Tibial nerve (tissue), 4 donors: ENCODE measurements at regions not wholly inside any gene's neighbourhood (a gene's known extent, or its start where the extent isn't known, plus 50 kb on each side); places are given as distances from the start of the nearest gene placed in this dataset.
"Not testable (repeated sequence)": the region's sequence is repeated elsewhere in the genome, so short reads cannot be mapped to it uniquely, and the experiment has no call there.

Source experiments
- DNase-seq, 2 donors: peaks; one replicate each; pipeline ENCODE4 v3.0.0-alpha.2; 2019; ENCODE audit warnings: low spot score in 2 of 2
- H3K27ac ChIP-seq, 4 donors: fragments of 200-600 bp; sonication (generic) in 3 of 4; one replicate each; pipeline ENCODE4 v1.5.1; 2017 to 2019; ENCODE audit warnings: mild to moderate bottlenecking in 1 of 4
- H3K27me3 ChIP-seq, 2 donors: fragments of 200-600 bp; sonication (generic) in 1 of 2; one replicate each; pipeline versions ENCODE4 v1.5.1 to v1.6.0; 2017 to 2019
- H3K36me3 ChIP-seq, 3 donors: fragments of 200-600 bp; sonication (generic); one replicate each; pipeline ENCODE4 v1.5.1; 2018 to 2019
- H3K4me1 ChIP-seq, 4 donors: fragments of 200-600 bp; sonication (generic) in 3 of 4; one replicate each; pipeline ENCODE4 v1.5.1; 2017 to 2019
- H3K4me3 ChIP-seq, 4 donors: fragments of 200-600 bp; sonication (generic) in 3 of 4; one replicate each; pipeline ENCODE4 v1.5.1; 2017 to 2019; ENCODE audit warnings: mild to moderate bottlenecking in 1 of 4, moderate library complexity in 1 of 4
- H3K9me3 ChIP-seq, 4 donors: fragments of 200-600 bp; sonication (generic) in 3 of 4; one replicate each; pipeline ENCODE4 v1.5.1; 2017 to 2019
- CTCF ChIP-seq, 5 experiments: fragments of 200-600 bp in 3 of 5; fragments of 450-650 bp in 2 of 5; sonication (generic) in 3 of 5; IDR thresholded peaks; one replicate each; pipeline ENCODE4 v1.5.1; 2016 to 2019; ENCODE audit warnings: antibody characterized with exemption in 5 of 5, mild to moderate bottlenecking in 3 of 5, moderate library complexity in 2 of 5
- EP300 ChIP-seq, 2 donors: sonication (generic); formaldehyde crosslinking; IDR thresholded peaks; one replicate each; pipeline ENCODE4 v1.6.1; 2017; ENCODE audit warnings: antibody characterized with exemption in 2 of 2, mild to moderate bottlenecking in 1 of 2
- POLR2A ChIP-seq, 2 donors: fragments of 450-650 bp; IDR thresholded peaks; one replicate each; pipeline ENCODE4 v1.6.1; 2017; ENCODE audit warnings: antibody characterized with exemption in 2 of 2, mild to moderate bottlenecking in 2 of 2, moderate library complexity in 2 of 2
- WGBS, 2 donors: methylation state at CpG; one replicate each; pipeline ENCODE4 v1.1.5; 2018; 5-methylcytosine and 5-hydroxymethylcytosine counted together

- no peak for DNase-seq
- no peak for TF ChIP-seq CTCF (IDR thresholded peaks at IDR 0.05)
- TF ChIP-seq EP300 (IDR thresholded peaks at IDR 0.05), result no peak
- no peak for TF ChIP-seq POLR2A (IDR thresholded peaks at IDR 0.05)
- 75 to 78% methylated on average over 2 of the region's 2 CpGs for WGBS, 2 donors
- Histone ChIP-seq H3K4me1 (no peaks in the 10 kb centered on the region), H3K36me3 (no peaks in the 10 kb centered on the region), H3K27ac (no peak overlapping the region), H3K4me3 (no peak overlapping the region), H3K27me3 (no peaks in the 10 kb centered on the region), H3K9me3 (peaks cover 0 to 4% (median 0%) of the 10 kb centered on the region in 4 donors)
Observed at GRCh38 chr2:53314718-53315117, 452.9 kb upstream of the CHAC2 start.

GRCh38 chr2:53313644-53314043 is 454.0 kb upstream of the CHAC2 start:
- not testable (repeated sequence) for H3K9me3 ChIP-seq, H3K27me3 ChIP-seq, DNase-seq, H3K4me1 ChIP-seq, H3K36me3 ChIP-seq, H3K27ac ChIP-seq, H3K4me3 ChIP-seq
- 88 to 90% methylated on average over 4 of the region's 4 CpGs for WGBS, 2 donors

- 75 to 83% methylated on average over 5 of the region's 5 CpGs for WGBS, 2 donors
- TF ChIP-seq POLR2A (IDR thresholded peaks at IDR 0.05) (no peak), CTCF (IDR thresholded peaks at IDR 0.05) (no peak), EP300 (IDR thresholded peaks at IDR 0.05) (no peak)
- Histone ChIP-seq H3K27me3 (no peaks in the 10 kb centered on the region), H3K27ac (no peak overlapping the region), H3K4me1 (no peaks in the 10 kb centered on the region), H3K9me3 (peaks cover 0 to 4% (median 0%) of the 10 kb centered on the region in 4 donors), H3K36me3 (no peaks in the 10 kb centered on the region), H3K4me3 (no peak overlapping the region)
- no peak for DNase-seq
Observed at GRCh38 chr2:53312721-53313120, 454.9 kb upstream of the CHAC2 start.

GRCh38 chr2:53312181-53312580 is 455.4 kb upstream of the CHAC2 start:
- no peak for DNase-seq
- TF ChIP-seq POLR2A (IDR thresholded peaks at IDR 0.05), result no peak
- no peak for TF ChIP-seq CTCF (IDR thresholded peaks at IDR 0.05)
- no peak for TF ChIP-seq EP300 (IDR thresholded peaks at IDR 0.05)
- H3K9me3 ChIP-seq, result peaks cover 0 to 4% (median 0%) of the 10 kb centered on the region in 4 donors
- no peaks in the 10 kb centered on the region for H3K4me1 ChIP-seq
- 86 to 89% methylated on average over 5 of the region's 5 CpGs for WGBS, 2 donors
- no peaks in the 10 kb centered on the region for H3K27me3 ChIP-seq
- H3K4me3 ChIP-seq, result no peak overlapping the region
- H3K36me3 ChIP-seq, result no peaks in the 10 kb centered on the region
- H3K27ac ChIP-seq, result no peak overlapping the region

- no peaks in the 10 kb centered on the region for H3K36me3 ChIP-seq
- H3K4me1 ChIP-seq, result no peaks in the 10 kb centered on the region
- TF ChIP-seq CTCF (IDR thresholded peaks at IDR 0.05) (no peak), POLR2A (IDR thresholded peaks at IDR 0.05) (no peak)
- no peak for DNase-seq
- 68 to 80% methylated on average over 4 of the region's 4 CpGs for WGBS, 2 donors
- no peak overlapping the region for H3K27ac ChIP-seq
- no peaks in the 10 kb centered on the region for H3K27me3 ChIP-seq
- no peaks in the 10 kb centered on the region for H3K9me3 ChIP-seq
- no peak overlapping the region for H3K4me3 ChIP-seq
Observed at GRCh38 chr2:53303012-53303578, 464.5 kb upstream of the CHAC2 start.

GRCh38 chr2:53302455-53302854 is 465.1 kb upstream of the CHAC2 start:
- no peaks in the 10 kb centered on the region for H3K4me1 ChIP-seq

More at GRCh38 chr2:53302455-53302854, 465.1 kb upstream of the CHAC2 start:
- Histone ChIP-seq H3K36me3 (no peaks in the 10 kb centered on the region), H3K9me3 (no peaks in the 10 kb centered on the region), H3K27ac (no peak overlapping the region), H3K27me3 (no peaks in the 10 kb centered on the region), H3K4me3 (no peak overlapping the region)
- 82 to 89% methylated on average over 1 of the region's 1 CpG for WGBS, 2 donors
- DNase-seq, result no peak
- TF ChIP-seq EP300 (IDR thresholded peaks at IDR 0.05) (no peak), CTCF (IDR thresholded peaks at IDR 0.05) (no peak), POLR2A (IDR thresholded peaks at IDR 0.05) (no peak)
